CD4-positive, CD25-positive, alpha-beta regulatory T cell (primary cell): ENCODE measurements at regions not wholly inside any gene's neighbourhood (a gene's known extent, or its start where the extent isn't known, plus 50 kb on each side); places are given as distances from the start of the nearest gene placed in this dataset.

Experiments used
- ATAC-seq, 2 donors: fragments of 150-1000 bp; cut with Tn5 transposase; one replicate each; pipeline ENCODE4 v1.10.0; 2021; ENCODE audit warnings: low read depth in 2 of 2, moderate number of reproducible peaks in 2 of 2, moderate library complexity in 1 of 2
- DNase-seq, 3 donors: peaks; one replicate each; pipeline versions ENCODE4 v3.0.0 to v3.0.0-alpha.2; 2012 to 2022; ENCODE audit warnings: mixed read lengths in 1 of 3
- H3K27ac ChIP-seq: one replicate; pipeline ENCODE4 v1.7.0; 2013; ENCODE audit warnings: mild to moderate bottlenecking, low read length; ENCODE audit not compliant: insufficient read depth, poor library complexity, severe bottlenecking
- H3K27me3 ChIP-seq: one replicate; pipeline ENCODE4 v1.7.0; 2013; ENCODE audit warnings: low read length; ENCODE audit not compliant: control insufficient read depth, insufficient read depth
- H3K36me3 ChIP-seq: one replicate; pipeline ENCODE4 v1.7.0; 2013; ENCODE audit warnings: mild to moderate bottlenecking, low read length, moderate library complexity; ENCODE audit not compliant: control insufficient read depth, insufficient read depth
- H3K4me1 ChIP-seq: 2 replicates; pipeline ENCODE4 v1.7.0; 2013; ENCODE audit warnings: mild to moderate bottlenecking, low read length; ENCODE audit not compliant: insufficient read depth, control insufficient read depth, poor library complexity, severe bottlenecking
- H3K4me3 ChIP-seq: one replicate; pipeline ENCODE4 v1.7.0; 2013; ENCODE audit warnings: low read depth, mild to moderate bottlenecking, low read length, moderate library complexity
- H3K9me3 ChIP-seq, 2 experiments: 1 replicate in 1 of 2; 2 replicates in 1 of 2; pipeline ENCODE4 v1.7.0; 2013; ENCODE audit warnings: low read length in 2 of 2, mild to moderate bottlenecking in 1 of 2, moderate library complexity in 1 of 2; ENCODE audit not compliant: control insufficient read depth in 2 of 2
- H3K27ac Mint-ChIP-seq, 3 donors: one replicate each; pipeline ENCODE4 v1.8.0; 2020 to 2022; ENCODE audit warnings: mild to moderate bottlenecking in 3 of 3, mixed read lengths in 3 of 3, moderate library complexity in 2 of 3
- H3K27me3 Mint-ChIP-seq: one replicate; pipeline ENCODE4 v1.8.0; 2022; ENCODE audit warnings: mild to moderate bottlenecking, mixed read lengths
- H3K36me3 Mint-ChIP-seq: one replicate; pipeline ENCODE4 v1.8.0; 2020; ENCODE audit warnings: mixed read lengths
- H3K4me1 Mint-ChIP-seq, 4 donors: one replicate each; pipeline ENCODE4 v1.8.0; 2020 to 2022; ENCODE audit warnings: mixed read lengths in 4 of 4, mild to moderate bottlenecking in 1 of 4
- H3K4me3 Mint-ChIP-seq, 4 donors: one replicate each; pipeline ENCODE4 v1.8.0; 2020 to 2022; ENCODE audit warnings: mild to moderate bottlenecking in 4 of 4, mixed read lengths in 4 of 4, moderate library complexity in 3 of 4
- H3K9me3 Mint-ChIP-seq, 7 donors: one replicate each; pipeline ENCODE4 v1.8.0; 2020 to 2022; ENCODE audit warnings: mixed read lengths in 7 of 7, mild to moderate bottlenecking in 3 of 7, moderate library complexity in 2 of 7

- H3K27me3 ChIP-seq: no peaks in the 10 kb centered on the region
- DNase-seq: no peak
- Mint-ChIP-seq H3K4me1 (no peaks in the 10 kb centered on the region), H3K27me3 (no peaks in the 10 kb centered on the region), H3K9me3 (peaks cover 0 to 4% (median 0%) of the 10 kb centered on the region in 7 donors), H3K36me3 (no peaks in the 10 kb centered on the region), H3K27ac (no peak overlapping the region), H3K4me3 (no peak overlapping the region)
- no peaks in the 10 kb centered on the region for H3K36me3 ChIP-seq
- H3K4me3 ChIP-seq: no peak overlapping the region
- ATAC-seq: no peak
- H3K4me1 ChIP-seq: no peaks in the 10 kb centered on the region
- no peaks in the 10 kb centered on the region for H3K9me3 ChIP-seq
- H3K27ac ChIP-seq: no peak overlapping the region
These were observed 264.7 kb upstream of the KCNH8 start for GRCh38 chr3:18883571-18883970.

- Histone ChIP-seq H3K27ac (no peak overlapping the region), H3K4me1 (no peaks in the 10 kb centered on the region), H3K36me3 (no peaks in the 10 kb centered on the region), H3K9me3 (no peaks in the 10 kb centered on the region), H3K4me3 (no peak overlapping the region), H3K27me3 (no peaks in the 10 kb centered on the region)
- DNase-seq (no peak), ATAC-seq (no peak)
- Mint-ChIP-seq H3K4me1 (no peaks in the 10 kb centered on the region), H3K27ac (no peak overlapping the region), H3K36me3 (no peaks in the 10 kb centered on the region), H3K4me3 (no peak overlapping the region), H3K27me3 (no peaks in the 10 kb centered on the region), H3K9me3 (peaks cover 0 to 2% (median 0%) of the 10 kb centered on the region in 7 donors)
These were observed 267.6 kb upstream of the KCNH8 start for GRCh38 chr3:18880691-18881090.

GRCh38 chr3:18872466-18872865 lies 275.8 kb upstream of the KCNH8 start:
- Mint-ChIP-seq H3K4me1 (peaks cover 0 to 7% (median 0%) of the 10 kb centered on the region in 4 donors), H3K27me3 (no peaks in the 10 kb centered on the region), H3K9me3 (no peaks in the 10 kb centered on the region), H3K4me3 (no peak overlapping the region), H3K27ac (no peak overlapping the region), H3K36me3 (no peaks in the 10 kb centered on the region)
- no peaks in the 10 kb centered on the region for H3K4me1 ChIP-seq
- no peaks in the 10 kb centered on the region for H3K9me3 ChIP-seq
- H3K36me3 ChIP-seq: no peaks in the 10 kb centered on the region
- no peak for ATAC-seq
- no peaks in the 10 kb centered on the region for H3K27me3 ChIP-seq
- H3K4me3 ChIP-seq: no peak overlapping the region
- H3K27ac ChIP-seq: no peak overlapping the region
- DNase-seq: peak in 1 of 3 donors; percentile 24

- H3K27ac ChIP-seq: no peak overlapping the region
- H3K4me3 ChIP-seq: no peak overlapping the region
- H3K36me3 Mint-ChIP-seq: no peaks in the 10 kb centered on the region
- no peak overlapping the region for H3K4me3 Mint-ChIP-seq
- no peaks in the 10 kb centered on the region for H3K36me3 ChIP-seq
- H3K27ac Mint-ChIP-seq: no peak overlapping the region
- no peak for DNase-seq
- H3K4me1 Mint-ChIP-seq: peaks cover 0 to 7% (median 0%) of the 10 kb centered on the region in 4 donors
- H3K9me3 ChIP-seq: no peaks in the 10 kb centered on the region
- H3K4me1 ChIP-seq: no peaks in the 10 kb centered on the region
- no peak for ATAC-seq
- H3K27me3 Mint-ChIP-seq: no peaks in the 10 kb centered on the region
- H3K27me3 ChIP-seq: no peaks in the 10 kb centered on the region
- H3K9me3 Mint-ChIP-seq: no peaks in the 10 kb centered on the region
These were observed 277.7 kb upstream of the KCNH8 start for GRCh38 chr3:18870642-18871041.

GRCh38 chr3:18870074-18870640 lies 278.2 kb upstream of the KCNH8 start:
- DNase-seq: no peak
- no peak overlapping the region for H3K27ac Mint-ChIP-seq
- H3K27ac ChIP-seq: no peak overlapping the region
- H3K4me3 ChIP-seq: no peak overlapping the region
- H3K36me3 ChIP-seq: no peaks in the 10 kb centered on the region
- no peaks in the 10 kb centered on the region for H3K4me1 ChIP-seq
- no peaks in the 10 kb centered on the region for H3K9me3 Mint-ChIP-seq
- no peaks in the 10 kb centered on the region for H3K36me3 Mint-ChIP-seq
- H3K4me3 Mint-ChIP-seq: no peak overlapping the region
- H3K27me3 ChIP-seq: no peaks in the 10 kb centered on the region
- no peak for ATAC-seq
- H3K4me1 Mint-ChIP-seq: peaks cover 0 to 7% (median 0%) of the 10 kb centered on the region in 4 donors
- no peaks in the 10 kb centered on the region for H3K27me3 Mint-ChIP-seq
- no peaks in the 10 kb centered on the region for H3K9me3 ChIP-seq

DNA sequence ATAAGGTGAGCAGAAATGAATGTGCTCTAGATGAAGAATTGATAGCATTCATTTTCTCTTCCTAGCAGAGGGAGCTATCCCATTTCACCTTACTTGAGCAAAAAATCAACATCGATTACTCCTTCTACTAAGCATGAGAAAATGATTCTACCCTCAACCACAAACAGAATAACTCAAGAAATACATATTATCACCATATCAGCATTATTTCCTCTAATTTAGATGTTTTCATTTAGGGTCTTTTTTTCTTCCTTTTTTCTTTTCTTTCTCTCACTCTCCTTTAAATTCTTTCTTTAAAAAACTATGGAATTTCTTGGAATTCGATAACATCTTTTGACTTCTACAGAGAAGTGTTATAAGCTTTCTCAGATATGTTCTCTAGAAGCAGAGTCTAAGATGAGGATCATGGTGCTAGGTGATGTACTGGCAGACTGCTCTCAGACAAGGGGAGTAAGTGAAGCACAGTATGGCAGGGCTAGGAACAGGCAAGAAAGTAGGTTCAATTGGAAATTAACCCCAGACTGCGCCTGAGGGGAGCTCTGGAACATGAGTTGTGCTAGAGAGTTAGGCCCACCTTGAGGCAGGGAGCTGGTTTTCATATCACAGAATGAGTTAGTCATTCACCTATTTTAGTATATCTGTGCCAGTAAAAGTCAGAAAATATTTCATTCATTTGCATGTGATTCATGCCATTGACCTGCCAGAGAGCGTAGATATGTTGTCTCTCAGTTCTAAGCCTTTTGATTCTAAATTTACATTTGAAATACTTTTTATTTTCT lies 279.2 kb upstream of the KCNH8 start:
- no peak overlapping the region for H3K27ac ChIP-seq
- Mint-ChIP-seq H3K27me3 (no peaks in the 10 kb centered on the region), H3K4me1 (peaks cover 0 to 6% (median 0%) of the 10 kb centered on the region in 4 donors), H3K27ac (no peak overlapping the region), H3K4me3 (no peak overlapping the region), H3K9me3 (no peaks in the 10 kb centered on the region), H3K36me3 (no peaks in the 10 kb centered on the region)
- ATAC-seq (no peak), DNase-seq (no peak)
- H3K9me3 ChIP-seq: no peaks in the 10 kb centered on the region
- H3K36me3 ChIP-seq: no peaks in the 10 kb centered on the region
- no peaks in the 10 kb centered on the region for H3K27me3 ChIP-seq
- H3K4me1 ChIP-seq: no peaks in the 10 kb centered on the region
- H3K4me3 ChIP-seq: no peak overlapping the region

GRCh38 chr3:18866899-18867298 lies 281.4 kb upstream of the KCNH8 start:
- DNase-seq: no peak
- Mint-ChIP-seq H3K27ac (no peak overlapping the region), H3K4me3 (no peak overlapping the region), H3K27me3 (no peaks in the 10 kb centered on the region), H3K9me3 (peaks cover 0 to 6% (median 0%) of the 10 kb centered on the region in 7 donors), H3K4me1 (peaks cover 0 to 6% (median 0%) of the 10 kb centered on the region in 4 donors), H3K36me3 (no peaks in the 10 kb centered on the region)
- Histone ChIP-seq H3K27me3 (no peaks in the 10 kb centered on the region), H3K27ac (no peak overlapping the region), H3K4me1 (no peaks in the 10 kb centered on the region), H3K36me3 (no peaks in the 10 kb centered on the region), H3K9me3 (no peaks in the 10 kb centered on the region), H3K4me3 (no peak overlapping the region)
- no peak for ATAC-seq
